GM18519 (cell line): ENCODE measurements at regions not wholly inside any gene's neighbourhood (a gene's known extent, or its start where the extent isn't known, plus 50 kb on each side); places are given as distances from the start of the nearest gene placed in this dataset.
"Not testable (repeated sequence)": the region's sequence is repeated elsewhere in the genome, so short reads cannot be mapped to it uniquely, and the experiment has no call there.

Source experiments
- ATAC-seq: cut with Tn5 transposase; IDR thresholded peaks from one replicate; pipeline ENCODE4 v1.9.1; 2021; ENCODE audit warnings: mild to moderate bottlenecking, moderate library complexity; ENCODE audit not compliant: unreplicated experiment, low FRiP score

DNA sequence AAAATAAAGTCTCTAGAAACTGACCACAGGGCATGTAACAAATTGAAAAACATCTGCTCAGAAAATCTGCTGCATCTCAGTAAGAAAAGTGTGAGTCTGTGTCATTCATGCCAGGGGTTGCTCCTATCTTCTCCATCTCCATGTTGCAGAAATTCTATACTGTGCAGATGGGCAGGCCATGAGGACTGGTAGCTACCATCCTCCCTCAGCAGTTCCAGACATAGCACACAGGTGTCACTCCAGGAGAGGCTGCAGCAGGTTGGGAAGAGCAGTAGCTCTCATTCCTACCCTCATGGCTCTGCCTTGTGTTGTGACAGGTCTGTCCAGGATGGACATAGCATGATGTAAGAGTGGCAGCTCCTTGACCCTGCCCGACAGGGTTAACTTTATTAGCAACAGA, 173.4 kb downstream of the NDUFS4 start:
- no peak for ATAC-seq

DNA sequence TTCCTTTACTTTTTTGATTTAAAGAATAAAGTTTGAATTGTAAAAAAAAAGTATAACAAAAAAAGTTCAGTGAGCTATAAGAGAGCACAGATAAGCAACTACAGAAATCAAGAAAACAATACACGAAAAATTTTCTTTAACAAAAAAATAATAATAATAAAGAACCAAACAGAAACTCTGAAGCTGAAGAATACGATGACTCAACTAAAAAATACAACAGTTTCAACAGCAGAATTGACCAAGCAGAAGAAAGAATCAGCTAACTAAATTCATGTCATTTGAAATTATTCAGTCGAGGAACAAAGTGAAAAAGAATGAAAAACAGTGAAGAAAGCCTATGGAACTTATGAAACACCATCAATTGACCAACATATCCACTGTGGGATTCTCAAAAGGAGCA, 177.7 kb downstream of the NDUFS4 start:
- ATAC-seq, result no peak

DNA sequence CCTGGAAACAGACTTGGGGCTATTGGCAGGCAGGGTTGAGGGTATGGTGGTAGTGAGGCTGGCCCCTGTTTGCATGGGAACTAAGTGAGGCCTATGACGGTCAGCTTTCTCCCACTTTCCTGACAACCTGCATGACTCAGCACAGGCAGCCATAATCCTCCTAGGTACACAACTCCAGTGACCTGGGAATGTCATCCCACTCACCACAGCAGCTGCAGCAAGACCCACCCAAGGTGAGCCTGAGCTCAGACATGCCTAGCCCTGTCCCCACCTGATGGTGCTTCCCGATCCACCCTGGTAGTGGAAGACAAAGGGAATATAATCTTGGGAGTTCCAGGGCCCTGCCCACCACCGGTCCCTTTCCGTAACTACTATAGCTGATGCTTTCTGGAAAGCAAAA, 178.7 kb downstream of the NDUFS4 start:
- no peak for ATAC-seq

DNA sequence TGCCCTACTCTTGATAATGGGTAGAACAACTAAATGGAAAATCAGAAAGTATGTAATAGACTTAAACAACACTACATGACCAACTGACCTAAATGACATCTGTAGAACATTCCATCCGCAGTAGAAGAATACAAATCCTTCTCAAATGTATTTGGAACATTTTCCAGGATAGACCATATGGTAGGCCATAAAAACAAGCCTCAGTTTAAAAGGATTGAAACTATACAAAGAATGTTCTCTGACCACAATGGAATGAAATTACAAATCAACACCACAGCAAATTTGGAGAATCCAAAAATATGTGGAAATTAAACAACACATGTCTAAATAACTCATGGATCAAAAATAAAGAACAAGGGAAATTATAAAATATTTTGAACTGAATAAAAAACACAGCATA, 189.2 kb downstream of the NDUFS4 start:
- no peak for ATAC-seq

GRCh38 chr5:53752282-53752681, 191.8 kb downstream of the NDUFS4 start:
- not testable (repeated sequence) for ATAC-seq

GRCh38 chr5:53766673-53767072, 206.2 kb downstream of the NDUFS4 start:
- no peak for ATAC-seq

DNA sequence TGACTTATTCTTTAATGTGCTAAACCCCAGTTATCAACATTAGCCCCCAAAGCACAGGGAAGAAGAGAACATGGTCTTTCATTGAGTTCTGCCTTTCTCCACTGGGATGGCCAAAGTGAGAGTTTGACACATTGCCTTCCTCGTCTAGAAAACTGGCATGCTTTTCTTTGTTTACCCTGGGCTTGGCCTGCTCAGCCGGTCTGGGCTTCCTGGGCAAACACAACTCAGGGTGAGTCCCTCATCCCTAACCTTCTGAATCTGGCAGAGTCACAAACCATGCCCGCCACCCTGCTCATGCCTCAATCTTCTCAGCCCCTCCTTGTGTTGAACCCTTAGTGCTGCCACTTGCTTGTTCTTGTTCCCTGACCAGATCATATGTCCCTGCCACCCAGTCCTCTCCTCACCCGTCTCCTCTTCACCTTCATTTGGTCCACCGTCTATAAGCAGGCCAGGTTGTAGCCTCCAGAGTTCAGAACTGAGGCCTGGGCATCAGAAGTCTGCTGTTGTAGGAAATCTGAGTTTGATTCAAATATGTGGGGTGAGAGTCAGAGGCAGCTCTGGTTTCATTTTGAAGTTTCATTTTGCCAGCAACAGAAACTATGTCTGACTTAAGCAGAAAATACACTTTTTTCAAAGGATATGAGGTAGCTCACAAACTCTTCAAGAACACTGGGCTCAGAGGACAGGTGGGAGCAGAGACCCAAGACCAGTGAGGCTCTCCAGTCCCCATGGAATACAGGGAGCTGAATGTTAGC, 217.6 kb downstream of the NDUFS4 start:
- ATAC-seq, result peak; percentile 66

GRCh38 chr5:53779541-53779981, 219.1 kb downstream of the NDUFS4 start:
- ATAC-seq, result no peak

- ATAC-seq, result no peak
Measured at GRCh38 chr5:53782620-53783019, 222.2 kb downstream of the NDUFS4 start.

GRCh38 chr5:53783624-53784228, 223.3 kb downstream of the NDUFS4 start:
- no peak for ATAC-seq

DNA sequence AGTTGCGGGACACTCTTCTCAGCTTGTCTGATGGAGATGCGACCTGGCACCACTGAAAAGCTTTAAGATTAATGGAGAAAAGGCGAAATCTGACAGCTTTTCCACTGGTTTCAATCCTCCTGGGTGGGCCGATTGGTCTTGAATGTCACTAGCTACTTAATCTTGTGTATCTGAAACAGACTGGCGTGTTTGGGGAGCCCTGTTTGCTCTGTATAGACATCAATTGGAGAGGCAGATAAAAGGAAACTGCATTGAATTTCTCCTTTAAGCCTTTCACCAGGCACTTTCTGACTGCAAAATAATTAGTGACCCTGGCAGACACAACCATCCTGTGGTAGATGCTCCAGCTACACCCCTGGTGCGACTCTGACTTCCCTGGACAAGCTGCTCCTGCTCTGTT, 224.2 kb downstream of the NDUFS4 start:
- no peak for ATAC-seq

DNA sequence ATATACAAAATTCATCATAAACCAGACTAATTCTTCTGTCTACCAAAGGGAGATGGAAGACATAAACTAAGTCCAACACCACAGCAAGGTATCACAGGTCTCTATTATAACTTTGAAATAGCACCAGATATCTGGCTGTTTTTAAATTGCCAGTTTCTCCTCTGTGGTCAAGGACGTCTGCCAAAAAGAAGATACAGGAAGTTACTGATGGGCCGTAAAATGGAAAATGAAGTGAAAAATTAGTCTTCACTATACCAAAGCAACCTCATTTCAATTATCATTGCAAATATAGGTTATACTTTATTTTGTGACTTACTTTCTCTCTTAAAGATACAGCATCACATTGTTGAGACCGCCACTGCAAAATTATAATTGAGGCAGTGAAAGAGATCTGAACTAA, 225.5 kb downstream of the NDUFS4 start:
- ATAC-seq, result no peak

DNA sequence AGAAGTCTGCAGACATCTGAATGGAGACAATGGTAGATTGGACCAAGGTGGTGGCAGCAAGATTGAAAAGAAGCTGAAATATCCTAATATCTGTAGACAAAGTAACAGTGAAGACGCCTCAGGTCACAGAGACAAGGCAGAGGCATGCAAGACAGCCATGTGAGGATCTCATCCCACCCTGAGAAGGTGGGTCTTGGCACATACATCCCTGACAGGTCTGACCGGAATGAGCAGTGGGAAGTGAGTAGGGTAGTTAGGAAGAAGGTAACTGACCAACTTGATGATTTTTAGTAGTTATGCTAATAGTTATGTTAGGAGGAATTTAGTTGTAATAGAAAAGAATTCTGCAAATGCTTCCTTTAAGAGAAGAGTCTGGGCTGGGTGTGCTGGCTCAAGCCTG, 229.6 kb downstream of the NDUFS4 start:
- ATAC-seq, result no peak

- no peak for ATAC-seq
Measured at GRCh38 chr5:53792338-53792737, 231.9 kb downstream of the NDUFS4 start.

DNA sequence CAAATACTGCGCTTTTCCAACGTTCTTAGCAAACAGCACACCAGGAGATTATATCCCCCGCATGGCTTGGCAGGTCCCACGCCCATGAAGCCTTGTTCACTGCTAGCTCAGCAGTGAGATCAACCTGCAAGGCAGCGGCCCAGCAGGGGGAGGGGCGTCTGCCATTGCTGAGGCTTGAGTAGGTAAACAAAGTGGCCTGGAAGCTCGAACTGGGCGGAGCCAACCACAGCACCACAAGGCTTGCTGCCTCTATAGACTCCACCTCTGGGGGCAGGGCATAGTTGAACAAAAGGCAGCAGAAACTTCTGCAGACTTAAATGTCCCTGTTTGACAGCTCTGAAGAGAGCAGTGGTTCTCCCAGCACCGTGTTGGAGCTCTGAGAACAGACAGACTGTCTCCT, 239.2 kb downstream of the NDUFS4 start:
- not testable (repeated sequence) for ATAC-seq

GRCh38 chr5:53808392-53808791, 248.0 kb downstream of the NDUFS4 start:
- ATAC-seq, result not testable (repeated sequence)

GRCh38 chr5:53814819-53815218, 254.4 kb downstream of the NDUFS4 start:
- no peak for ATAC-seq

DNA sequence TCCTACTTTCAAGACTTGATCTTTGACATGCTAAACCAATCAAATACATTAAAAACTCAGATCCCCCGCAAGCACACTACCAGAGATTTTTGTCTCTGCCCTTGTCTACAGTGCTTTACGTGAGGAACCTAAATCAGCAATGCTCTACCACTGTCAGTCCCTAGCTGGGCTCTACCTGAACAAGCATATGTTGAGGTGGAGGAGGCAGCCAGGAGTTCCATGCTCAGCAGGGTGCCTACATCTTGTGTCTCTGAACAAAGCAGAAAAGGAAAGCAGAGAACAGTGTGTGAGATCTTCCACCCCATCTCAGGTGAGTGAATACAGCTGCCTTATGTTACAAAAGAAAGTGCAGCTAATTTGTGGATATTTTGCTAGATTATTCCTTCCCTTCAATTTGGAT, 255.0 kb downstream of the NDUFS4 start:
- no peak for ATAC-seq

GRCh38 chr5:53817183-53817582, 256.7 kb downstream of the NDUFS4 start:
- no peak for ATAC-seq

- no peak for ATAC-seq
Measured at GRCh38 chr5:53819482-53819881, 259.0 kb downstream of the NDUFS4 start.

- ATAC-seq, result peak; percentile 63
Measured at GRCh38 chr5:53820119-53820801, 259.8 kb downstream of the NDUFS4 start.

DNA sequence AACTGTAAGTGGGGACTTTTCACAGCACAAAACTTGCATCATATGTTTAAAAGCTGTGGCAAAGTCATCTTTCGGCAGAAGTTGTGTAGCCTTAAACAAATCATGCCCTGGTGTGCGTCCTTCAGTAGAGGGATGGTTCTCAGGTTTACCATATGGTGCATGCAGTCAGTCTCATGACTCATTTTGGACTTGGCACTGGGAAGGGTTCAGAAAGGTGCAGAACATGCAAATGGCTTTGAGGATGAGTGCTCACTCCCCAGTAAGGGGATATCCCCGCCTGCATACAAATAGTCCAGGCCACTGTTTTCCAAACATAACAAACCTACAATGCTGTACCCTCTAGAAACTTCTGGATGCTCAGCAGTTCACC, 260.3 kb downstream of the NDUFS4 start:
- ATAC-seq, result peak; percentile 80
